Tibial artery (tissue), 4 donors: ENCODE measurements at regions not wholly inside any gene's neighbourhood (a gene's known extent, or its start where the extent isn't known, plus 50 kb on each side); places are given as distances from the start of the nearest gene placed in this dataset.

ENCODE experiments used
- DNase-seq, 2 donors: peaks; one replicate each; pipeline ENCODE4 v3.0.0-alpha.2; 2019
- H3K27ac ChIP-seq, 2 donors: fragments of 200-600 bp; sonication (generic) in 1 of 2; 1 replicate in 1 of 2; 2 replicates in 1 of 2; pipeline ENCODE4 v1.5.1; 2018 to 2019; ENCODE audit warnings: mild to moderate bottlenecking in 1 of 2
- H3K27me3 ChIP-seq, 2 donors: fragments of 200-600 bp; sonication (generic) in 1 of 2; one replicate each; pipeline versions ENCODE4 v1.5.1 to v1.6.0; 2016 to 2019
- H3K36me3 ChIP-seq, 3 donors: fragments of 200-600 bp; sonication (generic) in 2 of 3; one replicate each; pipeline ENCODE4 v1.5.1; 2016 to 2019; ENCODE audit warnings: mild to moderate bottlenecking in 2 of 3
- H3K4me1 ChIP-seq, 4 donors: fragments of 200-600 bp; sonication (generic) in 2 of 4; 1 replicate in 3 of 4; 2 replicates in 1 of 4; pipeline ENCODE4 v1.5.1; 2016 to 2019
- H3K4me3 ChIP-seq, 2 donors: fragments of 200-600 bp; sonication (generic) in 1 of 2; 1 replicate in 1 of 2; 2 replicates in 1 of 2; pipeline ENCODE4 v1.5.1; 2018 to 2019; ENCODE audit warnings: mild to moderate bottlenecking in 2 of 2
- H3K9me3 ChIP-seq, 3 donors: fragments of 200-600 bp; sonication (generic) in 1 of 3; one replicate each; pipeline ENCODE4 v1.5.1; 2016 to 2019
- CTCF ChIP-seq, 2 experiments: fragments of 200-600 bp in 1 of 2; fragments of 450-650 bp in 1 of 2; IDR thresholded peaks; one replicate each; pipeline ENCODE4 v1.5.1; 2017 to 2019; ENCODE audit warnings: antibody characterized with exemption in 2 of 2, mild to moderate bottlenecking in 1 of 2, moderate library complexity in 1 of 2
- intact Hi-C: fragments of 100-400 bp; cut with DNase I; formaldehyde crosslinking; loops from one replicate; pipeline ENCODE4 v1.15.0; 2023; ENCODE audit warnings: low total_unique reads

- H3K36me3 ChIP-seq, result no peaks in the 10 kb centered on the region
- H3K4me1 ChIP-seq, result no peaks in the 10 kb centered on the region
- H3K4me3 ChIP-seq, result no peak overlapping the region
- intact Hi-C loops, result no loop called here
- no peak for TF ChIP-seq CTCF (IDR thresholded peaks at IDR 0.05)
- H3K27me3 ChIP-seq, result no peaks in the 10 kb centered on the region
- no peak overlapping the region for H3K27ac ChIP-seq
- DNase-seq, result no peak
- H3K9me3 ChIP-seq, result no peaks in the 10 kb centered on the region
Observed at GRCh38 chr18:73038336-73038735, 170.5 kb upstream of the NETO1 start.

- H3K36me3 ChIP-seq, result no peaks in the 10 kb centered on the region
- no peak overlapping the region for H3K27ac ChIP-seq
- intact Hi-C loops, result no loop called here
- no peak for TF ChIP-seq CTCF (IDR thresholded peaks at IDR 0.05)
- no peaks in the 10 kb centered on the region for H3K4me1 ChIP-seq
- DNase-seq, result no peak
- no peaks in the 10 kb centered on the region for H3K9me3 ChIP-seq
- no peaks in the 10 kb centered on the region for H3K27me3 ChIP-seq
- no peak overlapping the region for H3K4me3 ChIP-seq
Observed at GRCh38 chr18:73023975-73024374, 156.2 kb upstream of the NETO1 start.

GRCh38 chr18:73009691-73010090, 141.9 kb upstream of the NETO1 start:
- DNase-seq, result no peak
- Histone ChIP-seq H3K4me1 (no peaks in the 10 kb centered on the region), H3K36me3 (no peaks in the 10 kb centered on the region), H3K27me3 (no peaks in the 10 kb centered on the region), H3K27ac (no peak overlapping the region), H3K9me3 (no peaks in the 10 kb centered on the region), H3K4me3 (no peak overlapping the region)
- intact Hi-C loops, result no loop called here
- TF ChIP-seq CTCF (IDR thresholded peaks at IDR 0.05), result no peak

- Histone ChIP-seq H3K27ac (no peak overlapping the region), H3K9me3 (no peaks in the 10 kb centered on the region), H3K4me1 (no peaks in the 10 kb centered on the region), H3K4me3 (no peak overlapping the region), H3K27me3 (no peaks in the 10 kb centered on the region), H3K36me3 (no peaks in the 10 kb centered on the region)
- no peak for DNase-seq
- TF ChIP-seq CTCF (IDR thresholded peaks at IDR 0.05), result no peak
- intact Hi-C loops, result no loop called here
Observed at GRCh38 chr18:73007915-73008308, 140.1 kb upstream of the NETO1 start.

GRCh38 chr18:73007195-73007914, 139.6 kb upstream of the NETO1 start:
- Histone ChIP-seq H3K27me3 (no peaks in the 10 kb centered on the region), H3K36me3 (no peaks in the 10 kb centered on the region), H3K4me3 (no peak overlapping the region), H3K27ac (no peak overlapping the region), H3K4me1 (no peaks in the 10 kb centered on the region), H3K9me3 (no peaks in the 10 kb centered on the region)
- TF ChIP-seq CTCF (IDR thresholded peaks at IDR 0.05), result no peak
- intact Hi-C loops, result no loop called here
- no peak for DNase-seq

- no peak overlapping the region for H3K4me3 ChIP-seq
- no peak for DNase-seq
- H3K9me3 ChIP-seq, result no peaks in the 10 kb centered on the region
- intact Hi-C loops, result no loop called here
- H3K27ac ChIP-seq, result no peak overlapping the region
- no peak for TF ChIP-seq CTCF (IDR thresholded peaks at IDR 0.05)
- H3K27me3 ChIP-seq, result no peaks in the 10 kb centered on the region
- no peaks in the 10 kb centered on the region for H3K36me3 ChIP-seq
- no peaks in the 10 kb centered on the region for H3K4me1 ChIP-seq
Observed at GRCh38 chr18:73006331-73006730, 138.5 kb upstream of the NETO1 start.
